ENCODE measurements at regions not wholly inside any gene's neighbourhood (a gene's known extent, or its start where the extent isn't known, plus 50 kb on each side); places are given as distances from the start of the nearest gene placed in this dataset.

DNA sequence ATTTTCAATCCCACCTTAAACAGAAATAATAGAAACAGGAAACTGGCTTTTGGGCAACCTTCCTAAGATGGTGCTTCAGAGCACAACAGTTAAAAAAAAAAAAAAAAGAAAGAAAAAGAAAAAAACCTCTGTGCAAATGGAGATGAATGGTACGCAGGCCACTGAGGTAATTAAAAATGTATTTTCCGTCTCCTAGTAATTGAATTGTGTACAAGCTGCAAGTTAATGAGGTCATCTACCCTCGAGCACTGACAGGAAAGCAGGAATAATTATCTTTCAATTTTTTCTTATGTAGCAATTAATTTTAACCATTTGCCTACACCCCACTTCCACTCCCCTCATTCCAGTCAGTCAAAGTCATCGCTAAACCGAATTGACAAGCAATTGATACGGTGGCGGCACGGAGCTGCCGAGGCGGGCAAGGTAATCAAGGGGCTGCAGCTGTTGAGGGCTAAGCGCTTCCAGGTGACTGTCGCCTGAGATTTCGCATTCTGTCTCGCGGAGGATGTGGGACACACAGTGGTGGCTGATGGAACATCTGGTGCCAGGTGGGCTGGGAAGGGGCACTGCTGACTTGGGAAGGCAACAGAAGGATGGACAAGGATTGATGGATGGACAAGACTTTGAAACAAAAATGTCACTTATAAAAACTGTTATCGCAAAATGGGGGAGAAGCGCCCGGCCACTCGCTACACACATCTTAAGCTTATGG lies 109.4 kb downstream of the RCN1 start:
- peaks cover 71% of the 10 kb centered on the region for H3K27me3 ChIP-seq (ENCODE audit: insufficient read depth, low read length)

DNA sequence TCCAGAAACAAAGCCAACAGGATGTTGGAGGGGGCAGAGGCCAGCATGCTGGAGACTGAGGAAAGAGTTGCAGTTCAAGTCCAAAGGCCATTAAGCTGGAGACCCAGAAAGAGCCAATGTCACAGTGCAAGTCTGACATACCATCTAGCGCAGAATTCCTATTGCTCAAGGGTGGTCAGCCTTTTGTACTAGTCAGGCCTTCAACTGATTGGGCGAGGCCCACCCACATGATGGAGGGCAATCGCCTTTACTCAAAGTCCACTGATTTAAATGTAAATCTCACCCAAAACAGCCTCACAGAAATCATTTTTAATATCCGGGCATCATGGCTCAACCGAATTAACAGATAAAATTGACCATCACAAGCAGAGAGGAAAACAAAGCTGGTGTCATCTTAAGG lies 113.9 kb downstream of the RCN1 start:
- Histone ChIP-seq H3K36me3 (ENCODE audit: insufficient read depth, low read length) (no peaks in the 10 kb centered on the region), H2AFZ (ENCODE audit: low read length, unreplicated experiment) (no peak overlapping the region), H3K4me3 (ENCODE audit: low read depth, low read length) (no peak overlapping the region), H3K27me3 (ENCODE audit: insufficient read depth, low read length) (peaks cover 37% of the 10 kb centered on the region), H3K4me1 (ENCODE audit: control insufficient read depth, insufficient read depth, low read length, unreplicated experiment) (no peaks in the 10 kb centered on the region), H3K27ac (ENCODE audit: low read depth, low read length) (no peak overlapping the region), H3K79me2 (ENCODE audit: control insufficient read depth, insufficient read depth, low read length, unreplicated experiment) (no peaks in the 10 kb centered on the region)

More for the DNA sequence above, 109.4 kb downstream of the RCN1 start:
- H3K79me2 ChIP-seq (ENCODE audit: control insufficient read depth, insufficient read depth, low read length, unreplicated experiment), result no peaks in the 10 kb centered on the region
- no peaks in the 10 kb centered on the region for H3K4me1 ChIP-seq (ENCODE audit: control insufficient read depth, insufficient read depth, low read length, unreplicated experiment)
- no peak overlapping the region for H3K4me3 ChIP-seq (ENCODE audit: low read depth, low read length)
- H2AFZ ChIP-seq (ENCODE audit: low read length, unreplicated experiment), result no peak overlapping the region
- H3K36me3 ChIP-seq (ENCODE audit: insufficient read depth, low read length), result no peaks in the 10 kb centered on the region
- H3K27ac ChIP-seq (ENCODE audit: low read depth, low read length), result no peak overlapping the region

- Histone ChIP-seq H3K36me3 (ENCODE audit: insufficient read depth, low read length) (no peaks in the 10 kb centered on the region), H2AFZ (ENCODE audit: low read length, unreplicated experiment) (no peak overlapping the region), H3K4me3 (ENCODE audit: low read depth, low read length) (no peak overlapping the region), H3K79me2 (ENCODE audit: control insufficient read depth, insufficient read depth, low read length, unreplicated experiment) (no peaks in the 10 kb centered on the region), H3K27ac (ENCODE audit: low read depth, low read length) (0 out of 2 replicates have a peak overlapping the region, but pooled peaks have one; percentile 19), H3K27me3 (ENCODE audit: insufficient read depth, low read length) (peaks cover 5% of the 10 kb centered on the region; the same call in 1 of the 2 replicates), H3K4me1 (ENCODE audit: control insufficient read depth, insufficient read depth, low read length, unreplicated experiment) (peaks cover 10% of the 10 kb centered on the region)
Measured at GRCh38 chr11:32210556-32210955, 119.7 kb downstream of the RCN1 start.

DNA sequence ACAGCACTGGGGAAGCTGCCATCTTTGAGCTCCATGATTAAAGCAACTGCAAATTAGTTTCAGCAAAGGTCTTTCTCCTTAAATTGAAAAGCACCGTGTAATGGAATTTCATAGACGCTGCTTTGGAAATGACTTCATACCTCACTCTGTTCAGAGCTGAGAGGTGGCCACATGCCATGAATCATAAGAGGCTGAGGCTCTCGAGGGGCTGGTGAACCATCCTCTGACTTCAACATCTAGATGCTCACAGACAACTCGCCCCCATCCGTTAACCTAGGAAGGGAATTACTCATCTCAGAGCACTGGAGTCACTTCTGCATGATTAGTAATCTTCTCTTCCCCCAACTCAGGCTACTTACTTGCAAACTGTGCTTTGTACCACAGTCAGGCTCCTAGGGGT lies 122.3 kb downstream of the RCN1 start:
- Histone ChIP-seq H2AFZ (ENCODE audit: low read length, unreplicated experiment) (no peak overlapping the region), H3K27me3 (ENCODE audit: insufficient read depth, low read length) (0 out of 2 replicates have a peak, but pooled peaks cover 4% of the 10 kb centered on the region), H3K4me1 (ENCODE audit: control insufficient read depth, insufficient read depth, low read length, unreplicated experiment) (peaks cover 10% of the 10 kb centered on the region), H3K79me2 (ENCODE audit: control insufficient read depth, insufficient read depth, low read length, unreplicated experiment) (no peaks in the 10 kb centered on the region), H3K27ac (ENCODE audit: low read depth, low read length) (peak overlapping the region; percentile 42), H3K4me3 (ENCODE audit: low read depth, low read length) (no peak overlapping the region), H3K36me3 (ENCODE audit: insufficient read depth, low read length) (no peaks in the 10 kb centered on the region)

DNA sequence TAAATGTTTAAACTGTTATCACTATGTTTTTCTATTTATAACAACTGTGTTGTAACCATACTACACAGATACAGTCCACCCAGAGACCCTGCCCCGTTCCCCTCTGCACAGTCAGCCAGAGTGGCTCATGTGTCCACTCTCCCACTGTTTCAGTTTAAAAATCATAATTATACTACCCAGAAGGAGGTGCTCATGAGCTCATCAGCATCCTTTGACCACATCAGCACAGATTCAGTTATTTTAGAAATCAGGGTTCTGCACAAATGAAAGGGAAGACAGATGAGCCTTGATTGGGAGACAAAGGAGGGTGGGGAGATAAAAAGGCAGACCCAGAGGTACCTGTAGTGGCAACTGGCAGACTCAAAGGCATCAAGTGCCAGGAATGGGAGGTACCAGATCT lies 124.3 kb downstream of the RCN1 start:
- no peak overlapping the region for H3K4me3 ChIP-seq (ENCODE audit: low read depth, low read length)
- no peaks in the 10 kb centered on the region for H3K36me3 ChIP-seq (ENCODE audit: insufficient read depth, low read length)
- no peak overlapping the region for H2AFZ ChIP-seq (ENCODE audit: low read length, unreplicated experiment)
- H3K27ac ChIP-seq (ENCODE audit: low read depth, low read length), result no peak overlapping the region
- H3K4me1 ChIP-seq (ENCODE audit: control insufficient read depth, insufficient read depth, low read length, unreplicated experiment), result peaks cover 10% of the 10 kb centered on the region
- H3K27me3 ChIP-seq (ENCODE audit: insufficient read depth, low read length), result peaks cover 3% of the 10 kb centered on the region; the same call in 1 of the 2 replicates
- H3K79me2 ChIP-seq (ENCODE audit: control insufficient read depth, insufficient read depth, low read length, unreplicated experiment), result no peaks in the 10 kb centered on the region

DNA sequence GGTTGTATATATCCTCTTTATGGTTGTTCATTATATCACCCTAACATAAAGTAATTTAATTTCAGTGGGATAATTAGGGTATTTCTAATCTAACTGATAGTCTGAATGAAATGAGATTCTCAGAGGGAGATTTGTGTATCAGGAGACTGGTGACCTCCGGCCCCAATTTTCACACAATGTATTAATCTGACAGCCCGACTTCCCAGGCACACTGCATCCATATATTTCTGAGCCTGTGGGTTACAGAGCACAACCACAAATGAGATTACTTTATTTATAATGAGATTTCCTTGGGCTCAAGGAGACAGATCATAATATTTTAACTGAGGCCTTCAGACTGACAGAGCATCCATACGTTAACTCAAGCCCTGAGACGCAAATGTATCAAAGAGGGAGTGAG lies 125.9 kb downstream of the RCN1 start:
- no peak overlapping the region for H3K27ac ChIP-seq (ENCODE audit: low read depth, low read length)
- H3K4me3 ChIP-seq (ENCODE audit: low read depth, low read length), result no peak overlapping the region
- no peak overlapping the region for H2AFZ ChIP-seq (ENCODE audit: low read length, unreplicated experiment)
- no peaks in the 10 kb centered on the region for H3K79me2 ChIP-seq (ENCODE audit: control insufficient read depth, insufficient read depth, low read length, unreplicated experiment)
- peaks cover 17% of the 10 kb centered on the region for H3K27me3 ChIP-seq (ENCODE audit: insufficient read depth, low read length)
- H3K4me1 ChIP-seq (ENCODE audit: control insufficient read depth, insufficient read depth, low read length, unreplicated experiment), result peaks cover 6% of the 10 kb centered on the region
- H3K36me3 ChIP-seq (ENCODE audit: insufficient read depth, low read length), result no peaks in the 10 kb centered on the region

DNA sequence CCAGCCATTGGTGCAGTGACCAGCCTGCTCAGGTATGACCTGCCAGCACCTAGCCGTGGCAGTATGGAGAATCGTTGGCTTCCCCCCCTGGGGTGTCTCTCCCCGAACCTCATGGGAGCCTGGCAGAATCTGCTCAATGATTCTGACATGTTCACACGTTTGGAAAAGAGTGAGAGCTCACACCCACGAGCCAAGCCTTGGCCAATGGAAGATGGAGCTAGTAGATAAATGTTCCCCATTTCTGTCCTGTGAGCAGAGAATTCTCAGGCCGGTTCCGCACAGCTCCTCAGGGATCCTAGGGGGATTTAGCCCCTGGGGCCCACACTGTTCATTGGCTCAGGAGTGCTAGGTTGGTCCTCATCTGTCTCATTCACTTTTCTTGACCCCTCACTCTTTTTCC lies 128.4 kb downstream of the RCN1 start:
- Histone ChIP-seq H3K27ac (ENCODE audit: low read depth, low read length) (no peak overlapping the region), H3K4me1 (ENCODE audit: control insufficient read depth, insufficient read depth, low read length, unreplicated experiment) (no peaks in the 10 kb centered on the region), H3K4me3 (ENCODE audit: low read depth, low read length) (no peak overlapping the region), H2AFZ (ENCODE audit: low read length, unreplicated experiment) (no peak overlapping the region), H3K36me3 (ENCODE audit: insufficient read depth, low read length) (no peaks in the 10 kb centered on the region), H3K79me2 (ENCODE audit: control insufficient read depth, insufficient read depth, low read length, unreplicated experiment) (no peaks in the 10 kb centered on the region), H3K27me3 (ENCODE audit: insufficient read depth, low read length) (peaks cover 30% of the 10 kb centered on the region)

DNA sequence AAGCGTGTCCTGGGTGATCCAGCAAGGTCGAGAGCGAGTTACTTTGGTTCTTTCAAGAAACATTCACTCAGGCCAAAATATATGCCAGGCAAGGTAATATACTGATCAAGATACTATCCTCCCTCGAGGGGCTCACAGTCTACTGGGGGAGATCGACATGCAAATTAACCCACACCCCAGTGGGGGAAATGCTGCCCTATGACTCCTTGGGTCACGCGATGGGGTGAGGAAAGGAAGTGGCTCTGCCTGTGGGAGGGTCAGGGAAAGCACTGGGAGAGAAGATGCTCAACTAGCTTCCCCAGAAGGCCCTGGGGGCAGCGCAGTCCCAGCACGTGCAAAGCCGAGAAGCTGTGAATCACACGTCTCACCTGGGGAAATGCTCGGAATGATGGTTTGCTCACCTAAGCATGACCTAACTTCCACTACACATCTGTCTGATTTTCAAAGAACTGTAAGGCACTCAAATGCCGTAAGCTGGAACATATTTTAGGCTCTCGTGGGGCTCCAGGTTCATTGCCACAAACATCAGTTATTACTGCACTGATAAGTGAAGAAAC lies 130.7 kb downstream of the RCN1 start:
- no peaks in the 10 kb centered on the region for H3K79me2 ChIP-seq (ENCODE audit: control insufficient read depth, insufficient read depth, low read length, unreplicated experiment)
- peaks cover 41% of the 10 kb centered on the region for H3K27me3 ChIP-seq (ENCODE audit: insufficient read depth, low read length)
- H2AFZ ChIP-seq (ENCODE audit: low read length, unreplicated experiment), result no peak overlapping the region
- no peaks in the 10 kb centered on the region for H3K4me1 ChIP-seq (ENCODE audit: control insufficient read depth, insufficient read depth, low read length, unreplicated experiment)
- H3K27ac ChIP-seq (ENCODE audit: low read depth, low read length), result no peak overlapping the region
- H3K36me3 ChIP-seq (ENCODE audit: insufficient read depth, low read length), result no peaks in the 10 kb centered on the region
- H3K4me3 ChIP-seq (ENCODE audit: low read depth, low read length), result no peak overlapping the region

DNA sequence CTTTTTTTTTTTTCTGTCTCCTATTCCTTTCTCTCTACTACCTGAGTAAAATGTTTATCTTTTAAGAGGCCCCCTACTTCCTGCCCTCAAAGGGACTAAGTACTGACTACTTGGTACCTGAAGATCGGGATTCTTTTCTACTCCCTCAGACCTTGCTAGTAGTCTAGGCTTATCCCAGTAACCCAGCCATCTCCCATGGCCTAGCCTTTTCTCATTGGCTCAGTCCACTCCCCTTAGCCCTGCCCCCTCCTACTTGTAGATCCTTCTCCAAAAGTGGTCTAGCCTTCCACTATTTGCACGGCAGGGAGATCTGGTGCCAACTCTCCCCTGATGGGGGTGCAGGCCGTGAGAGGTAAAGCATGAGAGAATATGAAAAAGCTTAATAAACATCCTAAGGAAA lies 133.7 kb downstream of the RCN1 start:
- no peaks in the 10 kb centered on the region for H3K36me3 ChIP-seq (ENCODE audit: insufficient read depth, low read length)
- no peaks in the 10 kb centered on the region for H3K79me2 ChIP-seq (ENCODE audit: control insufficient read depth, insufficient read depth, low read length, unreplicated experiment)
- no peak overlapping the region for H3K4me3 ChIP-seq (ENCODE audit: low read depth, low read length)
- H3K27me3 ChIP-seq (ENCODE audit: insufficient read depth, low read length), result peaks cover 39% of the 10 kb centered on the region
- no peak overlapping the region for H3K27ac ChIP-seq (ENCODE audit: low read depth, low read length)
- H3K4me1 ChIP-seq (ENCODE audit: control insufficient read depth, insufficient read depth, low read length, unreplicated experiment), result no peaks in the 10 kb centered on the region
- no peak overlapping the region for H2AFZ ChIP-seq (ENCODE audit: low read length, unreplicated experiment)

- Histone ChIP-seq H3K4me1 (ENCODE audit: control insufficient read depth, insufficient read depth, low read length, unreplicated experiment) (no peaks in the 10 kb centered on the region), H3K4me3 (ENCODE audit: low read depth, low read length) (no peak overlapping the region), H3K27me3 (ENCODE audit: insufficient read depth, low read length) (peaks cover 34% of the 10 kb centered on the region), H3K27ac (ENCODE audit: low read depth, low read length) (no peak overlapping the region), H3K79me2 (ENCODE audit: control insufficient read depth, insufficient read depth, low read length, unreplicated experiment) (no peaks in the 10 kb centered on the region), H2AFZ (ENCODE audit: low read length, unreplicated experiment) (no peak overlapping the region), H3K36me3 (ENCODE audit: insufficient read depth, low read length) (no peaks in the 10 kb centered on the region)
Measured at GRCh38 chr11:32225571-32226285, 134.9 kb downstream of the RCN1 start.

DNA sequence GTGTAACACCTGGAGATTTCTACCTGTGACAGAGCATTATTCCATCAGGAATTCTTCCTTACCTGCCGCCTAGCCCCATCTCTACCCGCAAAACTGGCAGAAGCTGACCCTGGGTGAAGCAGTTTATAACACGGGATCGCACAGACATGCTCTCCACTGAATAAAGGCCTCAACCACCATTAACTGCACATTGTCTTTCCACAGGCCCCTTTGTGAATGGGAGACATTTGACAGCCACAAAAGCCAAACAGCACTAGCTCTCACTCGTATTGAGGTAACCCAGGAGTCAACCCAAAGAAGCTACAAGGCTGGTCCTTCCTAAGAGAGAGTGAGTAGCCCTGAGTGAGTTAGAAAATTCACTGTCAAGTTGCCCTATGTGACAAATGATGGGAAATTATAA lies 135.6 kb downstream of the RCN1 start:
- no peak overlapping the region for H2AFZ ChIP-seq (ENCODE audit: low read length, unreplicated experiment)
- no peaks in the 10 kb centered on the region for H3K79me2 ChIP-seq (ENCODE audit: control insufficient read depth, insufficient read depth, low read length, unreplicated experiment)
- no peak overlapping the region for H3K27ac ChIP-seq (ENCODE audit: low read depth, low read length)
- no peaks in the 10 kb centered on the region for H3K36me3 ChIP-seq (ENCODE audit: insufficient read depth, low read length)
- peaks cover 27% of the 10 kb centered on the region for H3K27me3 ChIP-seq (ENCODE audit: insufficient read depth, low read length)
- no peaks in the 10 kb centered on the region for H3K4me1 ChIP-seq (ENCODE audit: control insufficient read depth, insufficient read depth, low read length, unreplicated experiment)
- no peak overlapping the region for H3K4me3 ChIP-seq (ENCODE audit: low read depth, low read length)
